Bone marrow (tissue), 2 donors: ENCODE measurements at regions not wholly inside any gene's neighbourhood (a gene's known extent, or its start where the extent isn't known, plus 50 kb on each side); places are given as distances from the start of the nearest gene placed in this dataset.
"Not testable (repeated sequence)": the region's sequence is repeated elsewhere in the genome, so short reads cannot be mapped to it uniquely, and the experiment has no call there.

Experiments
- DNase-seq, 2 donors: peaks; one replicate each; lab custom pipeline; 2025; lab: John Stamatoyannopoulos, UW

DNA sequence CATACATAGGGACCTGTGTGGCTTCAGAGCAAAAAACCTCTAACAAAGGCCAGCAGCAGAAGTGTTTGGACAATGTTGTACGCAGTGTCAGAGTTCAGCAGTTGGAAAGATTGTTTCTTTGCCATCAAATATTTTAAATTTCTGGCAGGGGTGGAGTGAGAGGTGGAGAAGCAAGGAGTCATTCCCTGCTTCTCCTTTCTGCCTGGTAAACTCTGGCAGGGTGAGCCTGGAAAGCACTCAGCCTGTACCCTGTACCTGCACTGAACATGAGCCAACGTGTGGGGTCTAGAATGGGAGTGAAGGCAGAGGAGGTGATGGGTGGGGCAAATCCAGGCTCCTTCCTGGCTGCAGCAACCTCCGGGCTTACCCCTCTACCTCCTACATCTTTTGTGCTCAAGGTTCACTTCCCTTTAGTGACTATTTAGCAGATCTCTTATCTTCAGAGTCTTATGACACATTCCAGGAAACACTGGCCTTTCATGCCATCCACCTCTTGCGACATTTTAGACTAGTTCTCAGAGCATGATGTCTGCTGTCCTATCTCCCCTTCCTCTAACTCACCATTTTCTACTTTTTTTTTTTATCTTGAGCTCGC lies 445.0 kb upstream of the PIK3R1 start:
- DNase-seq, result peak; percentile 2 to 80

DNA sequence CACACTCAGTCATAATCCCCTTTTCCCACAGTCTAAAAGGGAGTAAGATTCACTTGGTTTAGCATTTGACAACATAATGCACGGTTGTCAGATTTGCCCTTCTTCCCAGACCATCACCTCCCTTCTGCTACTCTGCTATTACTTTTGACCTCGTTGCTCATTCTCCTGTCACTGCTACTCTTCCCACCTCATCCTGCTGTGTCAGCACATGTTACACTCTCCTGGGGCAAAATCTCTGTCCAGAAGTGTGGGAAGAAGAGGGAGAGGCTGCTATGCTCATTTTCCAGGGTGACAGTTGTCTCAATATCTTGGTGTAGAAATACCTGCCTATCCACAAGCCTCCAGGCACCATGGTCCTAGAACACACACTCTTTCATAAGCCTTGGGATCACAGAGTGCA lies 449.9 kb upstream of the PIK3R1 start:
- no peak for DNase-seq

DNA sequence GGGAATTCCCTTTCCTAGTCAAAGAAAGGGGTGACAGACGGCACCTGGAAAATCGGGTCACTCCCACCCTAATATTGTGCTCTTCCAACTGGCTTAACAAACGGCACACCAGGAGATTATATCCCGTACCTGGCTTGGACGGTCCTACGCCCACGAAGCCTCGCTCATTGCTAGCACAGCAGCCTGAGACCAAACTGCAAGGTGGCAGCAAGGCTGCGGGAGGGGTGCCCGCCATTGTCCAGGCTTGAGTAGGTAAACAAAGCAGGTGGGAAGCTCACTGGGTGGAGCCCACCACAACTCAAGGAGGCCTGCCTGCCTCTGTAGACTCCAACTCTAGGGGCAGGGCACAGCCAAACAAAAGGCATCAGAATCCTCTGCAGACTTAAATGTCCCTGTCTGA lies 457.8 kb upstream of the PIK3R1 start:
- not testable (repeated sequence) for DNase-seq

DNA sequence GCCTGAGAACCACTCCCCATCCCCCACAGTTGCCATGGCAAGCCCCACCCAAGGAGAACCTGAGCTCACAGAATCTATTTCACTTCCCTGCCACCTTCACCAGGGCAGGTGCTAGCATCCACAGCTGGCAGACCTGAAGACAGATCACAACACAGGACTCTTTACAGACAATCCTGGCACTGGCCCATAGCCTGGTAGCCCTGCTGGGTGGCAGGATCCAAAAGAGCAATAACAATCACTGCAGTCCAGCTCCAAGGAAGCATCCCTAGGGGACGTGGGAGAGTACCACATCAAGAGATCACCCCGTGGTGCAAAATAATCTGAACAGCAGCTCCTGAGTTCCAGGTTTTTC lies 463.2 kb upstream of the PIK3R1 start:
- no peak for DNase-seq

DNA sequence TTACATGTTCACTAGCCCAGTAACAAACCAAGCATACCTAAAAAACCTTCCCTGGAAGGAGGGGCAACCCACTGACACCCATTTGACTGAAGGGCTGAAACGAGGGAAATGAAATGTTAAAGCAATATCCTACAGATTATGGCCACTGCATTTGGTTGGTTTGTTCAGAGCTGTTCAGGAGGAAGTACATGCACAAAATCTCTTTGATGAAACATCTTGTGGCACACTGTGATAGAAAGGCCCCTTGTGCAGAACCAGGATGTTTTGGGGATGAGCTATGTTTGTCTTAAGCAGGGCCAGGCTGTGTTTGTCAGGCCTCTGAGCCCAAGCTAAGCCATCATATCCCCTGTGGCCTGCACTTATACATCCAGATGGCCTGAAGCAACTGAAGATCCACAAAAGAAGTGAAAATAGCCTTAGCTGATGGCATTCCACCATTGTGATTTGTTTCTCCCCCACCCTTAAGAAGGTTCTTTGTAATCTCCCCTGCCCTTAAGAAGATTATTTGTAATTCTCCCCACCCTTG lies 467.3 kb upstream of the PIK3R1 start:
- DNase-seq, result no peak

DNA sequence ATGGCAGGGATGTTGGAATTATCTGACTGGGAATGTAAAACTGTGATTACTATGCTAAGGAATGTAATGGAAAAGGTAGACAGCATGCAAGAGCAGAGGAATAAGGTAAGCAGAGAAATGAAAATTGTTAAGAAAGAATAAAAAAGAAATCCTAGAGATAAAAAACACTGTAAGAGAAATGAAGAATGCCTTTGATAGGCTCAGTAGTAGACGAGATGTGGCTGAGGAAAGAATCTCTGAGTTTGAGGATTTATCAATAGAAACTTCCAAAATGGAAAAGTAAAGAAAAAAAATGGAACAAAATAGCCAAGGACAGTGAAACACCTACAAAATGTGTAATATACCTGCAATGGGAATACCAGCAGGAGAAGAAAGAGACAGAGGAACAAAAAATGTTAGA lies 468.5 kb upstream of the PIK3R1 start:
- DNase-seq, result no peak

DNA sequence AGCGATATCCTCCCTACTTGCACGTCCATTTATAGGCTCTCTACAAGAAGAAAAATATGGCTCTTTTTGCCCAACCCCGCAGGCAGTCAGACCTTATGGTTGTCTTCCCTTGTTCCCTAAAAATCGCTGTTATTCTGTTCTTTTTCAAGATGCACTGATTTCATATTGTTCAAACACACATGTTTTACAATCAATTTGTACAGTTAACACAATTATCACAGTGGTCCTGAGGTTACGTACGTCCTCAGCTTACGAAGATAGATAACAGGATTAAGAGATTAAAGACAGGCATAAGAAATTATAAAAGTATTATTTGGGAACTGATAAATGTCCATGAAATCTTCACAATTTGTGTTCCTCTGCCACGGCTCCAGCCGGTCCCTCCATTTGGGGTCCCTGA lies 468.9 kb upstream of the PIK3R1 start:
- DNase-seq, result not testable (repeated sequence)

DNA sequence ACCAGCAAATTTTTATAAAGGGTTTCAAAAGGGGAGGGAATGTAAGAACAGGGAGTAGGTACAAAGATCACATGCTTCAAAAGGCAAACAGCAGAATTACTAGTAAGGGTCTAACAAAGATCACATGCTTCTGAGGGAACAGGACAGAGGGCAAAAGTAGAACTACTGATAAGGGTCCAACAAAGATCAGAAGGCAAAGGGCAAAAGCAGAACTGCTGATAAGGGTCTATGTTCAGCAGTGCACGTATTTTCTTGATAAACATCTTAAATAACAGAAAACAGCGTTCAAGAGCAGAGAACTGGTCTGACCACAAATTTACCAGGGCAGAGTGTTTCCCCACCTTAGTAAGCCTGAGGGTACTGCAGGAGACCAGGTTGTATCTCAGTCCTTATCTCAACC lies 469.5 kb upstream of the PIK3R1 start:
- DNase-seq, result no peak

DNA sequence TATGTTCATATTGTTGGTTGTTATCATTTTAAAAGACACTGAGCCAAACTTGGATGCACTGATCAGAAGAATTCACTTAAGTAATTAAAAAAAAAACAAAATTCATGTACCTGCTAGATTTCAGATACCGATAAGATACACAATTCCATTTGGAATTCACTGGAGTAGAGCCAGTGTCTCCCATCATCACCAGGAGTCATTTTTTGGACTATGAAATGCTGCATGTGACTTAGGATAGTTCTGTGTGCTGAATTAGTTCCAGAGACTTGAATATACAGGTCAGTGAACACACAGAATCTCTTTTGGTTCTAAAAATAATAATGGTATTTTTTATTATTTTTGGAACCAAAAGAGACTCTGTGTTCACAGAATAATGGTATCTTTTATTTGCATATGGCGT lies 482.6 kb upstream of the PIK3R1 start:
- no peak for DNase-seq

DNA sequence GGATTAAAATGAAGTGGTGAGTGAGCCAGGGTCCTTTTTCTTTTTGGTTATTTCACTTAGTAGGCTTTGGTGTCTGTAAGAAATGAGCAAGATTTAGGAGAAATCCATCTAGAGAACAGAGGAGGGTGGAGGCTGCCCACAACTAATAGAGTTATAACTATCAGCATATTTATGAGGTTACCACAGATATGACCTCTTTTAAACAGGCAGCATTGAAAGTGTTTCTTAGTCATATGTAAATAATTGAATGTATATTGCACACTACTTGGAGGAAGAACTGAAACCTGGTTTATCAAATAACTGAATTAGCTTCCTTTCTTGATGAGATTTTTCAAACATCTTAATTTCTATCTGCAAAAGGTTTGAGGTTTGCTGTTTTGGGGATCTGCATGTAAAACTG lies 483.1 kb upstream of the PIK3R1 start:
- DNase-seq, result no peak

DNA sequence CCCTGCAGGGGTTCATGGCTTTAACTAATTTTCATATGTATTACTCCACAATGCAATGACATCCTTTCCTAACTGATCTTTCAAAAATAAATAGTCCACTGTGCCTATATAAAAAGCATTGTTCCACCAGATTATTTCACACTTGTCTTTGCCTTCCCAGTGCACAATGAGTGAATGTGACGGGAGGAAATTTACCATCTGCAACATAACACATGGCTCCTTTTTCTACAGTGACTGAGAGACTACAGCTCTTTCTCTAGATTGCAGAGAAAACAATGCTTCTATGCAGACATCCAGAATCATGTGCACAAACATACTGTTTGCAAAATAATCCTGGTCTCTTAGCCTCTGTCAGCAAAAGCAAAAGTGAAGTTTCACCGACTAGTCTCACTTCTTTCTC lies 483.7 kb upstream of the PIK3R1 start:
- no peak for DNase-seq

DNA sequence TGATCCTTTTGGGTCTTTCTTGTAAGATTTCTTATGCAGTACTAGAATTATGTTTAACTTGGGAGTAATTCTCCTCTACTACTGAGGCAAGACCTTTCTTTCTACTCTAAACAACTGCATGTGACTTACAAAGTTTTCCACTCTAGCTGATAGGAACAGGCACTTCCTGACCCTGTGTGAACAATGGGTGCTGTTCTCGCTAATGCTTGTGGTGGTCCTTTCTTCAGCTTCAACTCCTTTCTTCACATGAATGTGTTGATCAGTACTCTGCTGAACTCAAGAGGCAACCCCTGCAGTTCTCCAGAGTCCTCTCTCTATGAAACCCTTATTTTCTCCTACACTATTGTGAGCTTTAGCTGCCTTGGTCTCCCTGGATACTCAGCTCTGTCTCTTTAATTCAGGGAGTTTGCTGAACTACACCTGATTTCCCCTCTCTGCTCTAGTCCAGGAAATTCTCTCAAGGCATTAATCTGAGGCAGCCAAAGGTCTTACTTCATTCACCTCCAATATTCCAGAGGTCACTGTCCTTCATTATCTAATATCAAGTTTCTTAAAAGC lies 484.6 kb upstream of the PIK3R1 start:
- DNase-seq, result no peak

DNA sequence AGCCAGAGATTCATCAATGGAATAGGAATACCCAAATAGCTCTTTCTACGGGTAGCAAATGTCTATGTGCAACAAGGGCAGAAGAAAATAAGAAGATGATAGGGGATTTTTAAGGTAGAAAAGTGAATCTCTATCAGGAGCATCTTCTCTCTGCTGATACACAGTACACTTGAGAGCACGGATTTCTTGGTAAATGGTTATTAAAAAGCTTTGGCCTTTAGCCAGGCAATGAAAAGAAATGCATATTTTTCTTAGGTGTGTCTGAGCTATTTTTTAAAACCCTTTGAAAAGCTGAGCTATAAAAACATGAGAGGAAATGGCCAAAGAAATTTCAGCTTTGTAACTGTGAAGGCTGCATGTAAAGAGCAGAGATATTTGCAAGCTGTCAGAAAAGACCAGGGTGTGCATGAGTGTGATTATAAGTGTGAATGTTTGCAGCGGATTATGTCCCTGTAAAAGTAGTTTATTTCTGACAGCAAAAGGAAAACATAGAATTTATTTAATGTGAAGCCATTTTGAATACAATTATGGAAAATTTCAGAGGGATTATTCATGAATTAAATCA lies 487.1 kb upstream of the PIK3R1 start:
- no peak for DNase-seq

DNA sequence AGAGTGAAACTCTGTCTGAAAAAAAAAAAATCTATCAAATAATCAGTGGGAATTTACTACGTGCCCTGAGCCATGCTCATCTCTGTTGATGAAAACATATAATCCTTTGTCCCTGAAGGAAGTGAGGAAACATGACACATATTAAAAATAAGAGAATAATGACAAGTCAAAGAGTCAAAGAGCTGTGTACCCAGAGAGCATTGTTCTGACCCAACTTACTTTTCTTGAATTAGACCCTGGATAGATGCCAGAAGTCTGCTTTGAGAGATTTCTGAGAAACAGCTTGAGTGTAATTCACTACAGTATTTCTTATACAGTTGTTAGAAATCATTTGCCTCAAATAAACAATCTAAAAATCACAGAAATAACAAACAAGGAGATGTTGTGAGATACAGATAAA lies 490.0 kb upstream of the PIK3R1 start:
- no peak for DNase-seq

DNA sequence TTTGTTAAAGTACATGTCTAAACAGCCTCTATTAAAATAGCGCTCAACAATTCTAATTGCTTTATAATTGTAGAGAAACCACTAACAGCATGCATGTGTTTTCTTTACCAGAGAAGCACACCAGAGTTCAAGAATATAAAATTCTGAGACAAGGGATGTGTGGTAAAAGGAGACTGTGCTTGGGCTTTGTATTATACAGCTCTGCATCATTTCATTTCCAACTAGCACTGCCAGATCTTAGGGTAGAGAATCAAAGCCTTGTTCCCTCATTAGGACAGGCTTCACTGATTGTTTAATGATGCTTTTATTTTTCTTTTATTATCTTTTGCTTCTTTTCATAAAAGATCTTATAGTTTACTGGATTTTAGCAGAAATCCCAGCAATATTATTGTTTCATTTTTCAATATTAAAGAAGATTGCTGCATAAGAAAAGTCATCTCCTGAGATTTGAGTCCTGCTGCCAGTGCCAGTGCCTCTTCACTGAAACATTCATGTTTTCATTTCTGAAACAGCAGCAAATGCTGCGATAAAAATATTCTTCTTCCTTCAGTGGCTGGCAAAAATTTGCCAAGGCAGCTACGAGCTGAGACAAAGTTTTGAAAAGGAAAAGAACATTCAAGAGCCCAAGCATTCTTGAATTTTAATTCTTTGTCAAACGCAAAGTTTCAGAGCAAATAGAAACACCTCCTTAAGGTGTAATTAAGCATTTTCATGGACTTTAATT lies 491.0 kb upstream of the PIK3R1 start:
- DNase-seq, result no peak

DNA sequence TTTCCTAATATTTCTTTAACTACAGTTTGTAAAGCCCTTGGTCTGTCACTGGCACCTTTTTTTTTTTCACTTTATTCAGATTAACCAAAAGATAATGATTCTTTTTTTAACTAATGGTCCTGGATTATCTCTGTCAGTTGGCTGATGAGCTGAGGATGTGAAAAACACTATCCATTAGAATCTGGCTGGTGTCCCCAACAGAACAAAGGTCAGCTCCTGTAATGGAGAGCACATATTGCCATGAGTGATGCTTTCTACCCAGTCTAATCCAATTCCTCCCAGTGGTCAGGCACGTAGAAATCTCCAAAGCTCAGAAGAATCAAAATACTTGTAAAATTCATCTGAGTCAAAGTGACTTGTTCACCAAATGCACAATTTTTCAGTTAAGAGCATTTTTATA lies 491.7 kb upstream of the PIK3R1 start:
- DNase-seq, result no peak

DNA sequence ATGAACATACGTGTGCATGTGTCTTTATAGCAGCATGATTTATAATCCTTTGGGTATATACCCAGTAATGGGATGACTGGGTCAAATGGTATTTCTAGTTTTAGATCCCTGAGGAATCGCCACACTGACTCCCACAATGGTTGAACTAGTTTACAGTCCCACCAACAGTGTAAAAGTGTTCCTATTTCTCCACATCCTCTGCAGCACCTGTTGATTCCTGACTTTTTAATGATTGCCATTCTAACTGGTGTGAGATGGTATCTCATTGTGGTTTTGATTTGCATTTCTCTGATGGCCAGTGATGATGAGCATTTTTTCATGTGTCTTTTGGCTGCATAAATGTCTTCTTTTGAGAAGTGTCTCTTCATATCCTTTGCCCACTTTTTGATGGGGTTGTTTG lies 493.0 kb upstream of the PIK3R1 start:
- not testable (repeated sequence) for DNase-seq

DNA sequence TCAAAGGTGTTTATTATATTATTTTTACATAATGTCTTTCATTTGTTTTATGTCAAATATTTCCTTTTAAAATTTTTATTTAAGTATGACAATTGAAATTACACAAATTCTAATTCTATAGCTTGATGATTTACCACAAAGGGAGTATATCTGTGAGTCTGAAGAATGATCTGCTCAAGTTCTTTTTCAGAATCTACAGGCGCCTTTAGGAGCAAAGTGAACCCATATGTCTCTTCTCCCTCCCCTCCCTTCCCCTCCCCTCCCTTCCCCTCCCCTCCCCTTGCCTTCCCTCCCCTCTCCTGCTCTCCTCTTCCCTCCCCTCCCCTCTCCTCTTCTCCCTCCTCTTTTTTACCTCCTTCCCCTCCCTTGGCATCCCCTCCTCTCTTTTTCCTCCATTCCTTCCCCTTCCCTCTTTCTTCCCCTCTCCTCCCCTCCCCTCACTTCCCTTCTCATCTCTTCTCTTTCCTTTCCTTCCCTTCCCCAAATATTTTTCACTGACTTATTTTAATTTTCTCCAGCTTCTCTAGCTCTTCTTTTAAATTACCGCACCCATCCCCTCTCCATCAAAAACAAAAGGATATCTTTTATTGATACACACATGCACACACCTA lies 495.3 kb upstream of the PIK3R1 start:
- no peak for DNase-seq

DNA sequence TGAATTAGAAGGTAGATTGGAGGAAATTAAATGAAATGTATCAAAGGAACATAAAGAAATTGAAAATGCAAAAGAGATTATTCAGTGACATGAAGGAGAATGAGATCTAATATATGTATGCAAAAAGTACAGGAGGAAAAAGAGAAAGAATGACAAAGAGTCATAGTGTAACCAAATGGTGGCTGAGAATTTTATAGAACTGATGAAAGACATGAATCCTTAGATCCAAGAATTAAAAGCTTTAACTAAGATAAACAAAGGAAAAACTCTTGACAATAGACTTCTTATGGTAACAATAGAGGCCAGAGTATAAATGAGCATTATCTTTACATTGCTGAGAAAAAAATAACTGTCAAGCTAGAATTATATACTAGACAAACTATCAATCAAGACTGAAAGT lies 505.4 kb upstream of the CD180 start:
- DNase-seq, result no peak

DNA sequence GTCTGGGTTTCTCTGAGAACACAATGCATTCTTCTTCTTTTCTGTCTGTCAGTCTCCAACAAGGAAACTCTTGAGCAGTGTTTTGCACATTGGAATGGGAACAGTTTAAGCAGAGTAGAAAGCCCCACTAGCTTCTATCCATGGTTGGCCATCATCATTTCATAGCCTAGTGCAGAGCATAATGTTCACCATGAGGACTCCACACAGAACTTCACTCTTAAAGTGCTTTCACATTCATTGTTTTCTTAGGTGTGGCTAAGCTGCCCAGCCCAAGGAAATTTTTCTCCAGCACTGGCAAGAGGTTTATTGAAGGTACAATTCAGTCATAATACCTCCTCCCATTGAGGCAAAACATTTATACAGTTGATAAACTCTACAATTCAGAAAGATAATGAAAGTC lies 503.0 kb upstream of the CD180 start:
- DNase-seq, result no peak

DNA sequence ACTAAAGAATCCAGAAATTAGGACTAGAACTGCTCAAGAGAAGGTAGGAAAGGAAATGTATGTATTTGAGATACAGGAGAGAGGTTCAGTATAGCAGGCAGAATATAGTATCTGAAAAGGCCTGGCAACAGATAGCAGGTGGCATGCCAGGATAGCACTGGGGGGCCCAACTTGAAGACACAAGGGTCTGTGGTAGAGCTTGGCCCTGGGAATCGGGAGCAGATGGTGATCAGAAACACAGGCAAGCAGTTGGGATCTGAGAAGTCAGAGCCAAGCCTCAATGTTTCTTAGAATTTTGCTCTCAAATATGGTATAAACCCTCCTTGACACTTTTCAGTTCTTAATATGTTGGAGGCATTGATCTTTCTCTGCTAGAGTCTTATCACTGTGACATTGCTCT lies 499.8 kb upstream of the CD180 start:
- DNase-seq, result no peak

DNA sequence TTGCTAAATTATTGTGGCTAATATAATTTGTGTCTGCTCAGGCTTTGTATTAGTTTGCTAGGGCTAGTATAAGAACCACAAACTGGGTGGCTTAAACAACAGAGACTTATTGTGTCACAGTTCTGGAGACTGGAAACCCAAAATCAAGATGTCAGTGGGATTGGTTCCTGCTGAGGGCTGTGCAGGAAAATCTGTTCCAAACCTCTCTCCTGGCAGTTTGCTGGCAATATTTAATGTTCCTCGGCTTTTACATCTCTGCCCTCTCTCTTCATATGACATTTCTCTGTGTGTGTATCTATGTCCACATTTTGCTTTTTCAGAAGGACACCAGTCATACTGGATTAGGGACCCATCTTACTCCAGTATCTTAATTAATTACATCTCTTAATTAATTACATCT lies 498.8 kb upstream of the CD180 start:
- no peak for DNase-seq

DNA sequence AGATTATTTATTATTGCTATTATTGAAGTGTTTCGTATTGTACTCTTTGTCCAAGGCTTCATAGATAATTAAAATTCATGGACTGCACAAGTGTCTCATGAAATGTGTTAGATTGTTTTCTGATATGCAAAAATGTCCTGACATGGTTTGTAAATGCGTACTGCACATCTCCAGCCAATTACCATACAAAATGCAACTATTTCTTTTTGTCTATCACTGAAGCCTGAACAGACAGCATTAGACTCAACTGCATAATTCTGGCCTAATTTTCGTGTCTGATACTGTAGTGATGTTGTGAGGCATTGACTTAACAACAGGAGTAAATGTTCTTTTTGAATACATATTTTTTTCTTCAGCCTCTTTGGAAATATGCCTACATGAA lies 498.2 kb upstream of the CD180 start:
- DNase-seq, result no peak
